ENCODE measurements at regions not wholly inside any gene's neighbourhood (a gene's known extent, or its start where the extent isn't known, plus 50 kb on each side); places are given as distances from the start of the nearest gene placed in this dataset.

DNA sequence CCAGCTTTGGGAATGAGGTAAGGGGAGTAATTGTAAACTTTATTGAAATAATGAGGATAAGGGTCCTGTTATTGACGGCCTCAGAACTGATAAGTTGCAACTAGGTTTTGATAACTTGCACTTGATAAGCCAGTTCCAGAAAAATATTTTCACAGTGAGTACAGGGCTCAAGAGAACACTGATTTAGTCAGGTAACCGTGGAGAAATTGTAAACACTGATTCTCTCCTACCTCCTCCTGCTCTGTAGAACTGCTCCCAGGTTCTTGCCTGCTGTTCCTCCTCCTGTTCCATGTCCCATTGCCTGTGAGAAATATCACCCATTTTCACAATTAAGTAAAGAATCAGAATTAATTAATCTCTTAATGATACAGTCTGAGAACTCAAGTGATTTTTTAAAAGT lies 55.0 kb upstream of the CXXC4 start:
- TF ChIP-seq REST (tag by site-specific recombination; IDR thresholded peaks at IDR 0.05) (no peak), ZFP69B (tag by site-specific recombination; IDR thresholded peaks at IDR 0.05) (no peak), MZF1 (tag by site-specific recombination; IDR thresholded peaks at IDR 0.05; ENCODE audit: borderline replicate concordance) (no peak), ZNF274 (IDR thresholded peaks at IDR 0.05; ENCODE audit: low read length) (no peak), ZNF274 (tag by site-specific recombination; IDR thresholded peaks at IDR 0.05; ENCODE audit: borderline replicate concordance) (no peak), ZNF639 (tag by site-specific recombination; IDR thresholded peaks at IDR 0.05) (no peak), ZNF670 (tag by site-specific recombination; IDR thresholded peaks at IDR 0.05; ENCODE audit: low read depth) (no peak), PRDM4 (tag by site-specific recombination; IDR thresholded peaks at IDR 0.05) (no peak), ZSCAN23 (tag by site-specific recombination; IDR thresholded peaks at IDR 0.05) (no peak), ZNF121 (tag by site-specific recombination; IDR thresholded peaks at IDR 0.05) (no peak), ZNF830 (tag by site-specific recombination; IDR thresholded peaks at IDR 0.05; ENCODE audit: low read depth) (no peak), TCF7L2 (IDR thresholded peaks at IDR 0.05; ENCODE audit: borderline replicate concordance, low read depth, low read length) (no peak)
- TF ChIP-seq, protein P1, sequence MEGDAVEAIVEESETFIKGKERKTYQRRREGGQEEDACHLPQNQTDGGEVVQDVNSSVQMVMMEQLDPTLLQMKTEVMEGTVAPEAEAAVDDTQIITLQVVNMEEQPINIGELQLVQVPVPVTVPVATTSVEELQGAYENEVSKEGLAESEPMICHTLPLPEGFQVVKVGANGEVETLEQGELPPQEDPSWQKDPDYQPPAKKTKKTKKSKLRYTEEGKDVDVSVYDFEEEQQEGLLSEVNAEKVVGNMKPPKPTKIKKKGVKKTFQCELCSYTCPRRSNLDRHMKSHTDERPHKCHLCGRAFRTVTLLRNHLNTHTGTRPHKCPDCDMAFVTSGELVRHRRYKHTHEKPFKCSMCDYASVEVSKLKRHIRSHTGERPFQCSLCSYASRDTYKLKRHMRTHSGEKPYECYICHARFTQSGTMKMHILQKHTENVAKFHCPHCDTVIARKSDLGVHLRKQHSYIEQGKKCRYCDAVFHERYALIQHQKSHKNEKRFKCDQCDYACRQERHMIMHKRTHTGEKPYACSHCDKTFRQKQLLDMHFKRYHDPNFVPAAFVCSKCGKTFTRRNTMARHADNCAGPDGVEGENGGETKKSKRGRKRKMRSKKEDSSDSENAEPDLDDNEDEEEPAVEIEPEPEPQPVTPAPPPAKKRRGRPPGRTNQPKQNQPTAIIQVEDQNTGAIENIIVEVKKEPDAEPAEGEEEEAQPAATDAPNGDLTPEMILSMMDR (tag by site-specific recombination; IDR thresholded peaks at IDR 0.05) = no peak
- TF ChIP-seq, protein P2, sequence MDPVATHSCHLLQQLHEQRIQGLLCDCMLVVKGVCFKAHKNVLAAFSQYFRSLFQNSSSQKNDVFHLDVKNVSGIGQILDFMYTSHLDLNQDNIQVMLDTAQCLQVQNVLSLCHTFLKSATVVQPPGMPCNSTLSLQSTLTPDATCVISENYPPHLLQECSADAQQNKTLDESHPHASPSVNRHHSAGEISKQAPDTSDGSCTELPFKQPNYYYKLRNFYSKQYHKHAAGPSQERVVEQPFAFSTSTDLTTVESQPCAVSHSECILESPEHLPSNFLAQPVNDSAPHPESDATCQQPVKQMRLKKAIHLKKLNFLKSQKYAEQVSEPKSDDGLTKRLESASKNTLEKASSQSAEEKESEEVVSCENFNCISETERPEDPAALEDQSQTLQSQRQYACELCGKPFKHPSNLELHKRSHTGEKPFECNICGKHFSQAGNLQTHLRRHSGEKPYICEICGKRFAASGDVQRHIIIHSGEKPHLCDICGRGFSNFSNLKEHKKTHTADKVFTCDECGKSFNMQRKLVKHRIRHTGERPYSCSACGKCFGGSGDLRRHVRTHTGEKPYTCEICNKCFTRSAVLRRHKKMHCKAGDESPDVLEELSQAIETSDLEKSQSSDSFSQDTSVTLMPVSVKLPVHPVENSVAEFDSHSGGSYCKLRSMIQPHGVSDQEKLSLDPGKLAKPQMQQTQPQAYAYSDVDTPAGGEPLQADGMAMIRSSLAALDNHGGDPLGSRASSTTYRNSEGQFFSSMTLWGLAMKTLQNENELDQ (tag by site-specific recombination; IDR thresholded peaks at IDR 0.05; ENCODE audit: low read depth) = no peak

Data from HEK293 (cell line).